ENCODE measurements at regions not wholly inside any gene's neighbourhood (a gene's known extent, or its start where the extent isn't known, plus 50 kb on each side); places are given as distances from the start of the nearest gene placed in this dataset.
"Not testable (repeated sequence)": the region's sequence is repeated elsewhere in the genome, so short reads cannot be mapped to it uniquely, and the experiment has no call there.

DNA sequence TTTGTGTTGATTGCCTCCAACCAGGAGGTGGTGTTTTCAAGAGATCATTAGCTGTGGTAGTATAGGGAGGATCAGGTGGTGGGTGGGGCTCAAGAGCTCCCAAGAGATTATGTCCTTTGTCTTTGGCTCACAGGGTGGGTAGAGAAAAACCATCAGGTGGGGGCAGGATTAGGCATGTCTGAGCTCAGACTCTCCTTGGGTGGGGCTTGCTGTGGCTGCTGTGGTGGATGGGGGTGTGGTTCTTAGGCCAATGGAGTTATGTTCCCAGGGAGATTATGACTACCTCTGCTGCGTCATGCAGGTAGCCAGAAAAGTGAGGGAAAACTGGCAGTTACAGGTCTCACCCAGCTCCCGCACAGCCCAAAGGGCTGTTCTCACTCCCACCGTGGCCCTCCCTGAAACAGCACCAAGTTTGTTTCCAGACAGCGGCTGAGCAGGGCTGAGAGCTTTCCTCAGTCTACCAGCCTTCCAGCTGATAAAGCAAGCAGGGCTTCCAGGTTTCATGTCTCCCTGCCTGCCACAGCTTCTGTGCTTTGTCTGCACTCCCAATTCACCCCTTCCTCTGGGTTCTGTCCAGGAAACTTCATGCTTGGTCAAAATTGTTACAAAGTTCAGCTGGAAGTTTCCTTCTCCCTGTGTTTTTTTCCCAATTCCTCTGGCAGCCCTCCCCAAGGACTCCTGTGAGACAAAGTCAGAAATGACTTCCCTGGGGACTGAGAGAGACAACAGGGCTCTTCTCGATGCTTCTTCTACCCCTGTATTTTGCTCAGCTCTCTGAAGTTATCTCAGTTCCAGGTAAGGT, 481.1 kb upstream of the MAN1A1 start:
- TF ChIP-seq, protein P1, sequence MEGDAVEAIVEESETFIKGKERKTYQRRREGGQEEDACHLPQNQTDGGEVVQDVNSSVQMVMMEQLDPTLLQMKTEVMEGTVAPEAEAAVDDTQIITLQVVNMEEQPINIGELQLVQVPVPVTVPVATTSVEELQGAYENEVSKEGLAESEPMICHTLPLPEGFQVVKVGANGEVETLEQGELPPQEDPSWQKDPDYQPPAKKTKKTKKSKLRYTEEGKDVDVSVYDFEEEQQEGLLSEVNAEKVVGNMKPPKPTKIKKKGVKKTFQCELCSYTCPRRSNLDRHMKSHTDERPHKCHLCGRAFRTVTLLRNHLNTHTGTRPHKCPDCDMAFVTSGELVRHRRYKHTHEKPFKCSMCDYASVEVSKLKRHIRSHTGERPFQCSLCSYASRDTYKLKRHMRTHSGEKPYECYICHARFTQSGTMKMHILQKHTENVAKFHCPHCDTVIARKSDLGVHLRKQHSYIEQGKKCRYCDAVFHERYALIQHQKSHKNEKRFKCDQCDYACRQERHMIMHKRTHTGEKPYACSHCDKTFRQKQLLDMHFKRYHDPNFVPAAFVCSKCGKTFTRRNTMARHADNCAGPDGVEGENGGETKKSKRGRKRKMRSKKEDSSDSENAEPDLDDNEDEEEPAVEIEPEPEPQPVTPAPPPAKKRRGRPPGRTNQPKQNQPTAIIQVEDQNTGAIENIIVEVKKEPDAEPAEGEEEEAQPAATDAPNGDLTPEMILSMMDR (IDR thresholded peaks at IDR 0.05): no peak
- Histone ChIP-seq H3K9me3 (no peaks in the 10 kb centered on the region), H3K36me3 (no peaks in the 10 kb centered on the region), H3K4me3 (no peak overlapping the region), H3K4me1 (no peaks in the 10 kb centered on the region), H3K27ac (no peak overlapping the region), H3K27me3 (no peaks in the 10 kb centered on the region)
- no peak for DNase-seq
- intact Hi-C loops (cut with DNase I; ENCODE audit: low total_unique reads): no loop called here

DNA sequence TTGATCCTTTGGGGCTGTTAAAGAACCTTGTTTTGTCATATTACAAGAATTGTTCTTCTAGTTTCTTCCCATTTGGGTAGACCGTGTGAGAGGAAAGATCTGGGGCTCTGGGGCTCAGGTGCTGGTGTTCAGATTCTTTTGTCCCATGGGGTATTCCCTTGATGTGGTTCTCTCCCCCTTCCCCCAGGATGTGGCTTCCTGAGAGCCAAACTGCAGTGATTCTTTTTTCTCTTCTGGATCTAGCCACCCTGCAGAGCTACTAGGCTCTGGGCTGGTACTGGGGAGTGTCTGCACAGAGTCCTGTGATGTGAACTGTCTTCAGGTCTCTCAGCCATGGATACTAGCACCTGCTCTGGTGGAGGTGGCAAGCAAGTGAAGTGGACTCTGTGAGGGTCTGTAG, 480.5 kb upstream of the MAN1A1 start:
- intact Hi-C loops (cut with DNase I; ENCODE audit: low total_unique reads): no loop called here
- TF ChIP-seq, protein P1 (IDR thresholded peaks at IDR 0.05): no peak
- H3K4me3 ChIP-seq: no peak overlapping the region

DNA sequence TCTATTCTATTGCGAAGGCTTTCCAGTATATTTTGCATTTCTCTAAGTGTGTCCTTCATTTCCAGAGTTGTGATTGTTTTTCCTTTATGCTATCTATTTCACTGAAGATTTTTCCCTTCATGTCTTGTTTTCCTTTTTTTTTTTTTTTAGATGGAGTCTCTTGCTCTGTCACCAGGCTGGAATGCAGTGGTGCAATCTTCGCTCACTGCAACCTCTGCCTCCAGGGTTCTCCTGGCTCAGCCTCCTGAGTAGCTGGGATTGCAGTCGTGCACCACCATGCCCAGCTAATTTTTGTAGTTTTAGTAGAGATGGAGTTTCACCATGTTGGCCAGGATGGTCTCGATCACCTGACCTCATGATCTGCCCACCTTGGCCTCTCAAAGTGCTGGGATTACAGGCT, 479.9 kb upstream of the MAN1A1 start:
- H3K27me3 ChIP-seq; DNase-seq; H3K4me3 ChIP-seq; H3K36me3 ChIP-seq; H3K27ac ChIP-seq; H3K9me3 ChIP-seq; H3K4me1 ChIP-seq; intact Hi-C loops (cut with DNase I; ENCODE audit: low total_unique reads): not testable (repeated sequence)

More for the DNA sequence above, 480.5 kb upstream of the MAN1A1 start:
- DNase-seq: no peak
- H3K4me1 ChIP-seq: no peaks in the 10 kb centered on the region
- H3K36me3 ChIP-seq: no peaks in the 10 kb centered on the region
- H3K9me3 ChIP-seq: no peaks in the 10 kb centered on the region
- H3K27ac ChIP-seq: no peak overlapping the region
- H3K27me3 ChIP-seq: no peaks in the 10 kb centered on the region

- no peak for DNase-seq
- Histone ChIP-seq H3K4me3 (no peak overlapping the region), H3K4me1 (no peaks in the 10 kb centered on the region), H3K9me3 (no peaks in the 10 kb centered on the region), H3K27me3 (no peaks in the 10 kb centered on the region), H3K27ac (no peak overlapping the region), H3K36me3 (no peaks in the 10 kb centered on the region)
- intact Hi-C loops (cut with DNase I; ENCODE audit: low total_unique reads): no loop called here
- TF ChIP-seq, protein P1 (IDR thresholded peaks at IDR 0.05): no peak
Observed at GRCh38 chr6:119829006-119829405, 479.4 kb upstream of the MAN1A1 start.

- no peaks in the 10 kb centered on the region for H3K36me3 ChIP-seq
- DNase-seq: no peak
- H3K4me3 ChIP-seq: no peak overlapping the region
- TF ChIP-seq, protein P1 (IDR thresholded peaks at IDR 0.05): no peak
- intact Hi-C loops (cut with DNase I; ENCODE audit: low total_unique reads): no loop called here
- H3K4me1 ChIP-seq: no peaks in the 10 kb centered on the region
- peaks cover 0 to 4% (median 0%) of the 10 kb centered on the region in 3 donors for H3K9me3 ChIP-seq
- no peak overlapping the region for H3K27ac ChIP-seq
- H3K27me3 ChIP-seq: no peaks in the 10 kb centered on the region
Observed at GRCh38 chr6:119821380-119821779, 471.8 kb upstream of the MAN1A1 start.

GRCh38 chr6:119818876-119819275, 469.3 kb upstream of the MAN1A1 start:
- Histone ChIP-seq H3K27ac (no peak overlapping the region), H3K36me3 (no peaks in the 10 kb centered on the region), H3K27me3 (no peaks in the 10 kb centered on the region), H3K4me1 (no peaks in the 10 kb centered on the region), H3K9me3 (peaks cover 0 to 4% (median 0%) of the 10 kb centered on the region in 3 donors), H3K4me3 (no peak overlapping the region)
- TF ChIP-seq, protein P1 (IDR thresholded peaks at IDR 0.05): no peak
- DNase-seq: no peak
- intact Hi-C loops (cut with DNase I; ENCODE audit: low total_unique reads): no loop called here

Data from tibial artery (tissue), 4 donors.